Skeletal muscle satellite cell (primary cell): ENCODE measurements at regions not wholly inside any gene's neighbourhood (a gene's known extent, or its start where the extent isn't known, plus 50 kb on each side); places are given as distances from the start of the nearest gene placed in this dataset.
"Not testable (repeated sequence)": the region's sequence is repeated elsewhere in the genome, so short reads cannot be mapped to it uniquely, and the experiment has no call there.

Source experiments
- H3K27me3 ChIP-seq: 2 replicates; pipeline ENCODE4 v1.7.0; 2013; ENCODE audit warnings: low read length; ENCODE audit not compliant: control insufficient read depth, insufficient read depth
- H3K36me3 ChIP-seq: 2 replicates; pipeline ENCODE4 v1.7.0; 2013; ENCODE audit warnings: mild to moderate bottlenecking, control low read depth, low read length; ENCODE audit not compliant: insufficient read depth
- H3K4me1 ChIP-seq: 2 replicates; pipeline ENCODE4 v1.7.0; 2013; ENCODE audit warnings: low read length; ENCODE audit not compliant: control insufficient read depth, insufficient read depth
- H3K4me2 ChIP-seq: 2 replicates; pipeline ENCODE4 v1.7.0; 2013; ENCODE audit warnings: mild to moderate bottlenecking, low read length
- H3K4me3 ChIP-seq: 2 replicates; pipeline ENCODE4 v1.7.0; 2013; ENCODE audit warnings: low read length
- H3K9ac ChIP-seq: 2 replicates; pipeline ENCODE4 v1.7.0; 2013; ENCODE audit warnings: mild to moderate bottlenecking, low read depth, low read length, moderate library complexity
- H3K9me3 ChIP-seq: replicated peaks from 2 replicates; pipeline ENCODE4 v1.7.0; 2013; ENCODE audit warnings: mild to moderate bottlenecking, control low read depth, low read length

- Histone ChIP-seq H3K36me3 (no peaks in the 10 kb centered on the region), H3K4me2 (no peak overlapping the region), H3K9ac (no peak overlapping the region), H3K9me3 (no peaks in the 10 kb centered on the region), H3K4me3 (no peak overlapping the region), H3K27me3 (no peaks in the 10 kb centered on the region), H3K4me1 (no peaks in the 10 kb centered on the region)
These were observed 596.0 kb upstream of the CDH11 start for GRCh38 chr16:65717846-65718245.

GRCh38 chr16:65716737-65717700, 595.2 kb upstream of the CDH11 start:
- Histone ChIP-seq H3K36me3 (no peaks in the 10 kb centered on the region), H3K4me3 (no peak overlapping the region), H3K9me3 (no peaks in the 10 kb centered on the region), H3K4me1 (no peaks in the 10 kb centered on the region), H3K27me3 (no peaks in the 10 kb centered on the region), H3K4me2 (no peak overlapping the region), H3K9ac (no peak overlapping the region)

- no peaks in the 10 kb centered on the region for H3K27me3 ChIP-seq
- H3K9ac ChIP-seq, result no peak overlapping the region
- H3K4me3 ChIP-seq, result no peak overlapping the region
- no peaks in the 10 kb centered on the region for H3K36me3 ChIP-seq
- H3K4me2 ChIP-seq, result no peak overlapping the region
- no peaks in the 10 kb centered on the region for H3K9me3 ChIP-seq
- H3K4me1 ChIP-seq, result no peaks in the 10 kb centered on the region
These were observed 591.4 kb upstream of the CDH11 start for GRCh38 chr16:65713181-65713808.

GRCh38 chr16:65710107-65710506, 588.2 kb upstream of the CDH11 start:
- Histone ChIP-seq H3K4me2 (no peak overlapping the region), H3K4me1 (no peaks in the 10 kb centered on the region), H3K36me3 (no peaks in the 10 kb centered on the region), H3K4me3 (no peak overlapping the region), H3K27me3 (no peaks in the 10 kb centered on the region), H3K9ac (no peak overlapping the region), H3K9me3 (no peaks in the 10 kb centered on the region)

GRCh38 chr16:65704866-65705265, 583.0 kb upstream of the CDH11 start:
- H3K4me3 ChIP-seq, result no peak overlapping the region
- H3K9me3 ChIP-seq, result no peaks in the 10 kb centered on the region
- H3K27me3 ChIP-seq, result no peaks in the 10 kb centered on the region
- no peak overlapping the region for H3K9ac ChIP-seq
- no peaks in the 10 kb centered on the region for H3K4me1 ChIP-seq
- H3K4me2 ChIP-seq, result no peak overlapping the region
- no peaks in the 10 kb centered on the region for H3K36me3 ChIP-seq

- H3K4me2 ChIP-seq, result no peak overlapping the region
- no peaks in the 10 kb centered on the region for H3K36me3 ChIP-seq
- no peaks in the 10 kb centered on the region for H3K4me1 ChIP-seq
- no peaks in the 10 kb centered on the region for H3K9me3 ChIP-seq
- H3K9ac ChIP-seq, result no peak overlapping the region
- no peaks in the 10 kb centered on the region for H3K27me3 ChIP-seq
- no peak overlapping the region for H3K4me3 ChIP-seq
These were observed 581.0 kb upstream of the CDH11 start for GRCh38 chr16:65702707-65703402.

- H3K9ac ChIP-seq, result no peak overlapping the region
- no peaks in the 10 kb centered on the region for H3K4me1 ChIP-seq
- no peaks in the 10 kb centered on the region for H3K27me3 ChIP-seq
- no peaks in the 10 kb centered on the region for H3K36me3 ChIP-seq
- no peak overlapping the region for H3K4me2 ChIP-seq
- no peak overlapping the region for H3K4me3 ChIP-seq
- no peaks in the 10 kb centered on the region for H3K9me3 ChIP-seq
These were observed 578.7 kb upstream of the CDH11 start for GRCh38 chr16:65700596-65700995.

GRCh38 chr16:65698791-65699321, 577.0 kb upstream of the CDH11 start:
- Histone ChIP-seq H3K27me3 (no peaks in the 10 kb centered on the region), H3K36me3 (no peaks in the 10 kb centered on the region), H3K9me3 (no peaks in the 10 kb centered on the region), H3K4me2 (no peak overlapping the region), H3K4me3 (no peak overlapping the region), H3K4me1 (no peaks in the 10 kb centered on the region), H3K9ac (no peak overlapping the region)

- Histone ChIP-seq H3K4me3 (no peak overlapping the region), H3K9me3 (no peaks in the 10 kb centered on the region), H3K4me1 (no peaks in the 10 kb centered on the region), H3K27me3 (no peaks in the 10 kb centered on the region), H3K9ac (no peak overlapping the region), H3K36me3 (no peaks in the 10 kb centered on the region), H3K4me2 (no peak overlapping the region)
These were observed 575.7 kb upstream of the CDH11 start for GRCh38 chr16:65697521-65697920.

- Histone ChIP-seq H3K9ac (no peak overlapping the region), H3K36me3 (no peaks in the 10 kb centered on the region), H3K27me3 (no peaks in the 10 kb centered on the region), H3K4me3 (no peak overlapping the region), H3K9me3 (no peaks in the 10 kb centered on the region), H3K4me1 (no peaks in the 10 kb centered on the region), H3K4me2 (no peak overlapping the region)
These were observed 575.2 kb upstream of the CDH11 start for GRCh38 chr16:65697065-65697464.

- not testable (repeated sequence) for H3K9me3 ChIP-seq, H3K27me3 ChIP-seq, H3K4me2 ChIP-seq, H3K4me3 ChIP-seq, H3K9ac ChIP-seq, H3K36me3 ChIP-seq, H3K4me1 ChIP-seq
These were observed 570.0 kb upstream of the CDH11 start for GRCh38 chr16:65691846-65692245.
